Activated CD8-positive, alpha-beta T cell treated with anti-CD3 and anti-CD28 coated beads for 36 hours (primary cell): ENCODE measurements at regions not wholly inside any gene's neighbourhood (a gene's known extent, or its start where the extent isn't known, plus 50 kb on each side); places are given as distances from the start of the nearest gene placed in this dataset.
A peak's percentile ranks its signal among the peaks of the same experiment; 100 is the strongest.

Experiments
- ATAC-seq: fragments of 200-7000 bp; cut with Tn5 transposase; one replicate; pipeline ENCODE4 v1.10.0; 2021; ENCODE audit warnings: mild to moderate bottlenecking, moderate library complexity
- CTCF ChIA-PET: fragments of 350-600 bp; sonication (Branson Sonifier 250); formaldehyde crosslinking; loops from one replicate; lab custom pipeline; 2021; ENCODE audit warnings: antibody characterized with exemption; lab: Charles Lee
- POLR2A ChIA-PET: fragments of 350-600 bp; sonication (Branson Sonifier 250); formaldehyde crosslinking; loops from one replicate; lab custom pipeline; 2021; ENCODE audit warnings: antibody characterized with exemption; lab: Charles Lee
- DNase-seq: peaks from one replicate; pipeline ENCODE4 v3.0.0-alpha.2; 2020
- H3K27ac Mint-ChIP-seq: one replicate; pipeline ENCODE4 v1.8.0; 2021; ENCODE audit warnings: mild to moderate bottlenecking, mixed read lengths
- H3K27me3 Mint-ChIP-seq: one replicate; pipeline ENCODE4 v1.8.0; 2021; ENCODE audit warnings: mixed read lengths
- H3K36me3 Mint-ChIP-seq: one replicate; pipeline ENCODE4 v1.8.0; 2021; ENCODE audit warnings: low read depth, mixed read lengths
- H3K4me1 Mint-ChIP-seq: one replicate; pipeline ENCODE4 v1.8.0; 2021; ENCODE audit warnings: low read depth, mixed read lengths
- H3K4me3 Mint-ChIP-seq: one replicate; pipeline ENCODE4 v1.8.0; 2021; ENCODE audit warnings: mild to moderate bottlenecking, moderate library complexity, mixed read lengths
- H3K9me3 Mint-ChIP-seq: one replicate; pipeline ENCODE4 v1.8.0; 2021; ENCODE audit warnings: mixed read lengths
- intact Hi-C: fragments of 100-400 bp; cut with micrococcal nuclease; formaldehyde crosslinking; loops from one replicate; pipeline ENCODE4 v1.10.0; 2022
- TF ChIP-seq, protein P1 (sequence below): fragments of 200-600 bp; IDR thresholded peaks from one replicate; pipeline ENCODE4 v1.8.0; 2022; ENCODE audit warnings: antibody characterized with exemption, mild to moderate bottlenecking

DNA sequence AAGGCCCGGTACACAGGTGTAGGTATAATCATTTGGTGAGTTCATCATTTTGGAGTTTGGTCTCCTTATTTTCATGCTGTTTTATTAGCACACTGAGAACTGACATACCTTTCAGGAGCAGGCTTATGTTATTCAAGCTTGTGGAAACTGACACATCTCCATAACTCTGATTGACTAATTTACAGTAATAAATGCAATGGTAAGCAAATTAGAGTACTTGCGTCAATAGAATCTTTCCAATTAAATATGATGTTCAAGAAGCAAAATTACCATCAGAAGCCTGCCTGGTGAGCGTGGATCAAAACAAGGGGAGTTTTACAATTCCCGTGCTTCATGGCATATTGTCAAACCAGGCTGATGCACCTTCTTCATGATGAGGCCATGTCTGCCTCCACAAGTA is 210.7 kb upstream of the GPRIN3 start:
- ATAC-seq = no peak
- TF ChIP-seq, protein P1, sequence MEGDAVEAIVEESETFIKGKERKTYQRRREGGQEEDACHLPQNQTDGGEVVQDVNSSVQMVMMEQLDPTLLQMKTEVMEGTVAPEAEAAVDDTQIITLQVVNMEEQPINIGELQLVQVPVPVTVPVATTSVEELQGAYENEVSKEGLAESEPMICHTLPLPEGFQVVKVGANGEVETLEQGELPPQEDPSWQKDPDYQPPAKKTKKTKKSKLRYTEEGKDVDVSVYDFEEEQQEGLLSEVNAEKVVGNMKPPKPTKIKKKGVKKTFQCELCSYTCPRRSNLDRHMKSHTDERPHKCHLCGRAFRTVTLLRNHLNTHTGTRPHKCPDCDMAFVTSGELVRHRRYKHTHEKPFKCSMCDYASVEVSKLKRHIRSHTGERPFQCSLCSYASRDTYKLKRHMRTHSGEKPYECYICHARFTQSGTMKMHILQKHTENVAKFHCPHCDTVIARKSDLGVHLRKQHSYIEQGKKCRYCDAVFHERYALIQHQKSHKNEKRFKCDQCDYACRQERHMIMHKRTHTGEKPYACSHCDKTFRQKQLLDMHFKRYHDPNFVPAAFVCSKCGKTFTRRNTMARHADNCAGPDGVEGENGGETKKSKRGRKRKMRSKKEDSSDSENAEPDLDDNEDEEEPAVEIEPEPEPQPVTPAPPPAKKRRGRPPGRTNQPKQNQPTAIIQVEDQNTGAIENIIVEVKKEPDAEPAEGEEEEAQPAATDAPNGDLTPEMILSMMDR = no peak
- intact Hi-C loops = no loop called here
- Mint-ChIP-seq H3K4me3 (no peak overlapping the region), H3K27me3 (peaks cover 36% of the 10 kb centered on the region), H3K9me3 (no peaks in the 10 kb centered on the region), H3K4me1 (no peaks in the 10 kb centered on the region), H3K27ac (no peak overlapping the region), H3K36me3 (no peaks in the 10 kb centered on the region)
- no peak for DNase-seq
- ChIA-PET POLR2A (interaction anchor here (1.0 kb wide), 1 partner anchor 17 kb away, joined by 3 read pairs; no protein-coding TSS in a partner anchor), CTCF (interaction anchor here (1.4 kb wide), 1 partner anchor 350 kb away, joined by 4 read pairs; no protein-coding TSS in a partner anchor)

- no peak for ATAC-seq
- Mint-ChIP-seq H3K9me3 (no peaks in the 10 kb centered on the region), H3K27me3 (peaks cover 20% of the 10 kb centered on the region)
These were observed 207.2 kb upstream of the GPRIN3 start for GRCh38 chr4:89514811-89515210.

GRCh38 chr4:89511776-89512175 is 204.2 kb upstream of the GPRIN3 start:
- H3K4me1 Mint-ChIP-seq = peaks cover 18% of the 10 kb centered on the region
- H3K27me3 Mint-ChIP-seq = peaks cover 7% of the 10 kb centered on the region
- TF ChIP-seq, protein P1 = no peak
- POLR2A ChIA-PET = no interaction called here
- H3K4me3 Mint-ChIP-seq = no peak overlapping the region
- intact Hi-C loops = no loop called here
- no peak overlapping the region for H3K27ac Mint-ChIP-seq
- CTCF ChIA-PET = interaction anchor here (1.2 kb wide), 1 partner anchor 11 kb away, joined by 3 read pairs; no protein-coding TSS in a partner anchor
- H3K9me3 Mint-ChIP-seq = no peaks in the 10 kb centered on the region
- no peak for DNase-seq
- ATAC-seq = no peak
- no peaks in the 10 kb centered on the region for H3K36me3 Mint-ChIP-seq

More at GRCh38 chr4:89514811-89515210, 207.2 kb upstream of the GPRIN3 start:
- no peak for DNase-seq
- Mint-ChIP-seq H3K4me1 (peaks cover 9% of the 10 kb centered on the region), H3K36me3 (no peaks in the 10 kb centered on the region), H3K4me3 (no peak overlapping the region), H3K27ac (no peak overlapping the region)
- CTCF ChIA-PET = no interaction called here
- intact Hi-C loops = no loop called here
- TF ChIP-seq, protein P1 = no peak
- POLR2A ChIA-PET = no interaction called here

- peaks cover 4% of the 10 kb centered on the region for H3K27me3 Mint-ChIP-seq
These were observed 202.2 kb upstream of the GPRIN3 start for GRCh38 chr4:89509708-89510281.

DNA sequence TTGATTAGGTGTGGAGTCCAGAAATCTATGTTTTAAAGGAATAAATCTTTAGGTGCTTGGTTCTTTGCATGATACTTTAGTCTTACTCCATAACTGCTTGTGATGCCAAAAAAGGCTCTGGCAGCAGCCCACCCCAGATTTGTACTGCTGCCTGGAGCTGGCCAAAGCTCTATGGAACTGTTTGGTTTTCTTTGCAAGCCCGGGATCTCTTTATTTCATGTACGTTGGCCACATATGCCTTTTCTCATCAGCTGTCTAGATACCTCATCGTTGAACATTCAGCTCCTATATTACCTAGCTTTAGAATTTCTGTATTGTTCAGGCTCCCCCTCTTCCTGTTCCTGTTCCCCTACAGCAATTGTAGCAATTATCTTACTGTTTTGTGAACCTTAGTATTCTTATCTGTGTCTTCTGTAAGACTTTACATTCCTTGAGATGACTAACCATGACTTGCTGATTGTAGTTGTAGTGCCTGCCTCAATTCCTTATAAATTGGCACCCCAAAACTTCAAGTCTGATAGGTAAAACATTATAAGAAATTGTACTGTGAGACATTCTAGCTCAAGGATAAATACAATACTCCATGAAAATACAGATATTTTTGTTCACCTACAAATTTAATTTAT is 199.4 kb upstream of the GPRIN3 start:
- H3K9me3 Mint-ChIP-seq = no peaks in the 10 kb centered on the region
- no peaks in the 10 kb centered on the region for H3K36me3 Mint-ChIP-seq
- DNase-seq = no peak
- peaks cover 18% of the 10 kb centered on the region for H3K4me1 Mint-ChIP-seq
- intact Hi-C loops = no loop called here
- no peak for ATAC-seq
- H3K27me3 Mint-ChIP-seq = no peaks in the 10 kb centered on the region
- ChIA-PET CTCF (no interaction called here), POLR2A (interaction anchor here (1.3 kb wide), 1 partner anchor 43 kb away, joined by 3 read pairs; no protein-coding TSS in a partner anchor)
- no peak overlapping the region for H3K27ac Mint-ChIP-seq
- TF ChIP-seq, protein P1 = no peak
- H3K4me3 Mint-ChIP-seq = no peak overlapping the region

More at GRCh38 chr4:89509708-89510281, 202.2 kb upstream of the GPRIN3 start:
- Mint-ChIP-seq H3K27ac (peak overlapping the region; percentile 40), H3K36me3 (no peaks in the 10 kb centered on the region), H3K4me3 (no peak overlapping the region), H3K4me1 (peaks cover 18% of the 10 kb centered on the region), H3K9me3 (no peaks in the 10 kb centered on the region)
- ChIA-PET POLR2A (no interaction called here), CTCF (no interaction called here)
- ATAC-seq (peak; percentile 97), DNase-seq (peak; percentile 31)
- TF ChIP-seq, protein P1 = no peak
- intact Hi-C loops = no loop called here
